HFFc6 (cell line): ENCODE measurements at regions not wholly inside any gene's neighbourhood (a gene's known extent, or its start where the extent isn't known, plus 50 kb on each side); places are given as distances from the start of the nearest gene placed in this dataset.

Experiments used
- DNase-seq: peaks from one replicate; pipeline ENCODE4 v3.0.0-alpha.2; 2018
- H3K27ac Mint-ChIP-seq: 2 replicates; pipeline ENCODE4 v1.8.0; 2020; ENCODE audit warnings: mild to moderate bottlenecking, mixed read lengths
- H3K27me3 Mint-ChIP-seq: 2 replicates; pipeline ENCODE4 v1.8.0; 2021; ENCODE audit warnings: mild to moderate bottlenecking, moderate library complexity, mixed read lengths; ENCODE audit not compliant: insufficient read depth
- H3K36me3 Mint-ChIP-seq: 2 replicates; pipeline ENCODE4 v1.8.0; 2021; ENCODE audit warnings: low read depth, mixed read lengths
- H3K4me1 Mint-ChIP-seq: 2 replicates; pipeline ENCODE4 v1.8.0; 2020; ENCODE audit warnings: low read depth, mixed read lengths
- H3K4me3 Mint-ChIP-seq: 2 replicates; pipeline ENCODE4 v1.8.0; 2020; ENCODE audit warnings: mild to moderate bottlenecking, moderate library complexity, mixed read lengths
- H3K9me3 Mint-ChIP-seq: 2 replicates; pipeline ENCODE4 v1.8.0; 2020; ENCODE audit warnings: mild to moderate bottlenecking, mixed read lengths
- CTCF ChIP-seq: fragments of 200-600 bp; sonication (generic); IDR thresholded peaks from 2 replicates; pipeline ENCODE4 v1.5.0; 2021; ENCODE audit warnings: antibody characterized with exemption, mild to moderate bottlenecking

DNA sequence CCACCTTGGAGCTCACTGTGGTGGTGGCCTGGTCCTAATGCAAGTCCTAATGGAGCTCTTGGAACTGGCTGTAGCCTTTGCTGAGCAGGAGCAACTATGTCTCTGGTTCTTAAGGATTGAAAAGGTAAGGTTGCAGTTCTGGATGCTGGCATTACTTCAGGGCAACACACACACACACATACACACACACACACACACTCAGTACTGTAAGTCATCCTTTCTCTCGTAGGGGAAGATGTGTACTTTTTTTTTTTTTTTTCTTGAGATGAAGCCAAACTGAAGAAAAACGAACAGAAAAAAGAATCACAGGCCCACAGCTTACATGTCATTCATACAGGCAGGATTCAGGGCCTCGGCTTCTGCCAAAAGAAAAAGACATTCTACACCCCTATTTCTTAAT is 81.1 kb upstream of the RPS23 start:
- Mint-ChIP-seq H3K27me3 (peaks cover 2% of the 10 kb centered on the region; the same call in 1 of the 2 replicates), H3K4me1 (peaks cover 45% of the 10 kb centered on the region), H3K4me3 (no peak overlapping the region), H3K27ac (no peak overlapping the region), H3K9me3 (no peaks in the 10 kb centered on the region), H3K36me3 (no peaks in the 10 kb centered on the region)
- no peak for TF ChIP-seq CTCF
- DNase-seq, result no peak

DNA sequence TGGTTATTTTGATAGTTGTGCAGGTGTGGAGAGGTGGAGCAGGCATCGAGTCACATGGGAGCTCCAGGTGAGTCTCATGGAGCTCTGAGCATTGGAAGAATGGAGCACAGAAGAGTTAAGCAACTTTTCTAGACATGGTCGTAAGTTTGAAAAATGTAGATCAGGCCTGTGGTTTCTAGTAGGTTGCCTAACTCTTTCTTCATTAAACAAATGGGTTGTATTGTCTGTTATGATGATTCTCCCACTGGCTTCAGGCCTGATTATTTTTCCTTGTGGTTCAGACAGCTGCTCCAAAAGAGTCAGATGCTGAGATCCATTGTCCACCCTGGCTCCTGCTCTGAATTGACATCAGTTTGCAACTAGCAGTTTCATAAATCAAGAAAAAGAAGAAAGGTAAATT is 80.3 kb upstream of the RPS23 start:
- no peak for TF ChIP-seq CTCF
- Mint-ChIP-seq H3K27me3 (peaks cover 2% of the 10 kb centered on the region; the same call in 1 of the 2 replicates), H3K4me3 (no peak overlapping the region), H3K4me1 (peaks cover 48% of the 10 kb centered on the region), H3K27ac (no peak overlapping the region), H3K36me3 (no peaks in the 10 kb centered on the region), H3K9me3 (no peaks in the 10 kb centered on the region)
- DNase-seq, result no peak

GRCh38 chr5:82356808-82357671 is 78.9 kb upstream of the RPS23 start:
- H3K27me3 Mint-ChIP-seq, result peaks cover 2% of the 10 kb centered on the region; the same call in 1 of the 2 replicates
- TF ChIP-seq CTCF, result no peak
- no peaks in the 10 kb centered on the region for H3K9me3 Mint-ChIP-seq
- no peaks in the 10 kb centered on the region for H3K36me3 Mint-ChIP-seq
- peak; percentile 80 for DNase-seq
- peaks cover 62% of the 10 kb centered on the region for H3K4me1 Mint-ChIP-seq
- H3K27ac Mint-ChIP-seq, result peak overlapping the region; percentile 78
- peak overlapping the region; percentile 50 for H3K4me3 Mint-ChIP-seq

DNA sequence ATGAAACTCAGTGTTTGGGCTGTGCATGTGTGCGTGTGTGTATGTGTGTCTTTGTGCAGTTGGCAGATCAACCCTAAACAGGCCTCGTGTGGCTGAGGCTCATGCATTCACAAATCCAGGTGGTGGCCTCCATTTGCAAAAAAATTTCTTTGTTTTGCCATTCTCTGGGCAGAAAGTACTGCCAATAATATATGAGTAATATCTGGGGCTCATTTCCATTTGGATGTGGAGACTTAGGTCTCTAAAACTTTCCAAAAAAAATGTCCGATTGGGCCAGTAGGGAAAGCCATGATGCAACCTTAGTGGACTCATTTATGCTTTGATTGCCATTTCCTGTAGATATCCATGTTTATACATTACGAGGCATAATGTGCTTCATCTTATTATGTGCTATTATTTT is 77.9 kb upstream of the RPS23 start:
- no peak overlapping the region for H3K4me3 Mint-ChIP-seq
- H3K36me3 Mint-ChIP-seq, result no peaks in the 10 kb centered on the region
- no peak for TF ChIP-seq CTCF
- no peaks in the 10 kb centered on the region for H3K9me3 Mint-ChIP-seq
- H3K27ac Mint-ChIP-seq, result no peak overlapping the region
- peaks cover 2% of the 10 kb centered on the region; the same call in 1 of the 2 replicates for H3K27me3 Mint-ChIP-seq
- peaks cover 70% of the 10 kb centered on the region for H3K4me1 Mint-ChIP-seq
- no peak for DNase-seq

GRCh38 chr5:82355496-82355895 is 77.3 kb upstream of the RPS23 start:
- no peak for DNase-seq
- no peak overlapping the region for H3K27ac Mint-ChIP-seq
- no peaks in the 10 kb centered on the region for H3K9me3 Mint-ChIP-seq
- H3K36me3 Mint-ChIP-seq, result no peaks in the 10 kb centered on the region
- no peak for TF ChIP-seq CTCF
- no peak overlapping the region for H3K4me3 Mint-ChIP-seq
- peaks cover 64% of the 10 kb centered on the region for H3K4me1 Mint-ChIP-seq
- H3K27me3 Mint-ChIP-seq, result peaks cover 2% of the 10 kb centered on the region; the same call in 1 of the 2 replicates
